ENCODE measurements at regions not wholly inside any gene's neighbourhood (a gene's known extent, or its start where the extent isn't known, plus 50 kb on each side); places are given as distances from the start of the nearest gene placed in this dataset.

DNA sequence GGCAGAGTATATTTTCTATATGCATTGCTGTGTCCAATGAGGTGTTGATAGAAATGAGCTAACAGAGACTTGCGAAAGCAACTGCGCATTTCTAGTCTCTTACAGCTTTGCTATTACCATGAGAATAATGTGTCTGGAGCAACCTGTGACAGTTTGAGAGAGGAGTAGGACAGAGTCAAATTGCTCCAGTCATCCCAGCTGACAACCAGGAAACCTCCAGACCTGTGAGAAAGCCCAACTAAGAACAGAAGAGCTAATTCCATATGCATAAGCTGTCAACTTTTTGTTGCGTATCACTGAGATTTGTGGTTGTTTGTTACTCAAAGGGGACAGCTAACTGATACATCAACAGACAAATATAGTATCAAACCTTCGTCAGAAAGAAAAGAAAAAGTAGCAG is 354.1 kb upstream of the LRRC7 start:
- Histone ChIP-seq H3K36me3 (replicated peaks in 1 of 2; ENCODE audit: control insufficient read depth in 1 of 2, insufficient read depth in 2 of 2, low read length in 1 of 2) (no peaks in the 10 kb centered on the region), H3K4me2 (no peak overlapping the region)
- CTCF ChIA-PET: no interaction called here

More for the DNA sequence above, 354.1 kb upstream of the LRRC7 start:
- Histone ChIP-seq H3K4me3 (ENCODE audit: low read depth in 2 of 2, low read length in 1 of 2) (no peak overlapping the region), H3K79me2 (ENCODE audit: insufficient read depth) (no peaks in the 10 kb centered on the region), H3K27me3 (ENCODE audit: insufficient read depth) (no peaks in the 10 kb centered on the region), H3F3A (replicated peaks; ENCODE audit: insufficient read depth) (no peaks in the 10 kb centered on the region), H3K9me2 (no peaks in the 10 kb centered on the region), H4K20me1 (ENCODE audit: insufficient read depth) (no peaks in the 10 kb centered on the region), H2AFZ (ENCODE audit: low read depth) (no peak overlapping the region), H3K9ac (no peak overlapping the region), H3K27ac (ENCODE audit: low read depth in 2 of 2, low read length in 1 of 2) (no peak overlapping the region), H3K4me1 (ENCODE audit: control insufficient read depth in 1 of 2, insufficient read depth in 2 of 2, low read depth in 1 of 2, low read length in 1 of 2) (no peaks in the 10 kb centered on the region), H3K9me3 (no peaks in the 10 kb centered on the region)
- WGBS (ENCODE audit: low lambda C conversion rate): 65% methylated on average over 4 of the region's 4 CpGs
- no peak for DNase-seq
- TF ChIP-seq EP300 (IDR thresholded peaks at IDR 0.05; ENCODE audit: borderline replicate concordance in 1 of 2, low read depth in 1 of 2, low read length in 1 of 2): no peak
- TF ChIP-seq NFIC (IDR thresholded peaks at IDR 0.05; ENCODE audit: borderline replicate concordance): no peak
- TF ChIP-seq, protein P1, sequence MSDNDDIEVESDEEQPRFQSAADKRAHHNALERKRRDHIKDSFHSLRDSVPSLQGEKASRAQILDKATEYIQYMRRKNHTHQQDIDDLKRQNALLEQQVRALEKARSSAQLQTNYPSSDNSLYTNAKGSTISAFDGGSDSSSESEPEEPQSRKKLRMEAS (IDR thresholded peaks at IDR 0.05; ENCODE audit: low read depth): no peak
- TF ChIP-seq RFX5 (IDR thresholded peaks at IDR 0.05; ENCODE audit: low read length): no peak
- TF ChIP-seq, protein P2, sequence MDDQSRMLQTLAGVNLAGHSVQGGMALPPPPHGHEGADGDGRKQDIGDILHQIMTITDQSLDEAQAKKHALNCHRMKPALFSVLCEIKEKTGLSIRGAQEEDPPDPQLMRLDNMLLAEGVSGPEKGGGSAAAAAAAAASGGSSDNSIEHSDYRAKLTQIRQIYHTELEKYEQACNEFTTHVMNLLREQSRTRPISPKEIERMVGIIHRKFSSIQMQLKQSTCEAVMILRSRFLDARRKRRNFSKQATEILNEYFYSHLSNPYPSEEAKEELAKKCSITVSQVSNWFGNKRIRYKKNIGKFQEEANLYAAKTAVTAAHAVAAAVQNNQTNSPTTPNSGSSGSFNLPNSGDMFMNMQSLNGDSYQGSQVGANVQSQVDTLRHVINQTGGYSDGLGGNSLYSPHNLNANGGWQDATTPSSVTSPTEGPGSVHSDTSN (IDR thresholded peaks at IDR 0.05): no peak
- no peak for TF ChIP-seq EZH2phosphoT487 (IDR thresholded peaks at IDR 0.05; ENCODE audit: borderline replicate concordance, low read depth)
- TF ChIP-seq, protein P3, sequence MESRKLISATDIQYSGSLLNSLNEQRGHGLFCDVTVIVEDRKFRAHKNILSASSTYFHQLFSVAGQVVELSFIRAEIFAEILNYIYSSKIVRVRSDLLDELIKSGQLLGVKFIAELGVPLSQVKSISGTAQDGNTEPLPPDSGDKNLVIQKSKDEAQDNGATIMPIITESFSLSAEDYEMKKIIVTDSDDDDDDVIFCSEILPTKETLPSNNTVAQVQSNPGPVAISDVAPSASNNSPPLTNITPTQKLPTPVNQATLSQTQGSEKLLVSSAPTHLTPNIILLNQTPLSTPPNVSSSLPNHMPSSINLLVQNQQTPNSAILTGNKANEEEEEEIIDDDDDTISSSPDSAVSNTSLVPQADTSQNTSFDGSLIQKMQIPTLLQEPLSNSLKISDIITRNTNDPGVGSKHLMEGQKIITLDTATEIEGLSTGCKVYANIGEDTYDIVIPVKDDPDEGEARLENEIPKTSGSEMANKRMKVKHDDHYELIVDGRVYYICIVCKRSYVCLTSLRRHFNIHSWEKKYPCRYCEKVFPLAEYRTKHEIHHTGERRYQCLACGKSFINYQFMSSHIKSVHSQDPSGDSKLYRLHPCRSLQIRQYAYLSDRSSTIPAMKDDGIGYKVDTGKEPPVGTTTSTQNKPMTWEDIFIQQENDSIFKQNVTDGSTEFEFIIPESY (IDR thresholded peaks at IDR 0.05; ENCODE audit: borderline replicate concordance, low read depth): no peak
- TF ChIP-seq, protein P4, sequence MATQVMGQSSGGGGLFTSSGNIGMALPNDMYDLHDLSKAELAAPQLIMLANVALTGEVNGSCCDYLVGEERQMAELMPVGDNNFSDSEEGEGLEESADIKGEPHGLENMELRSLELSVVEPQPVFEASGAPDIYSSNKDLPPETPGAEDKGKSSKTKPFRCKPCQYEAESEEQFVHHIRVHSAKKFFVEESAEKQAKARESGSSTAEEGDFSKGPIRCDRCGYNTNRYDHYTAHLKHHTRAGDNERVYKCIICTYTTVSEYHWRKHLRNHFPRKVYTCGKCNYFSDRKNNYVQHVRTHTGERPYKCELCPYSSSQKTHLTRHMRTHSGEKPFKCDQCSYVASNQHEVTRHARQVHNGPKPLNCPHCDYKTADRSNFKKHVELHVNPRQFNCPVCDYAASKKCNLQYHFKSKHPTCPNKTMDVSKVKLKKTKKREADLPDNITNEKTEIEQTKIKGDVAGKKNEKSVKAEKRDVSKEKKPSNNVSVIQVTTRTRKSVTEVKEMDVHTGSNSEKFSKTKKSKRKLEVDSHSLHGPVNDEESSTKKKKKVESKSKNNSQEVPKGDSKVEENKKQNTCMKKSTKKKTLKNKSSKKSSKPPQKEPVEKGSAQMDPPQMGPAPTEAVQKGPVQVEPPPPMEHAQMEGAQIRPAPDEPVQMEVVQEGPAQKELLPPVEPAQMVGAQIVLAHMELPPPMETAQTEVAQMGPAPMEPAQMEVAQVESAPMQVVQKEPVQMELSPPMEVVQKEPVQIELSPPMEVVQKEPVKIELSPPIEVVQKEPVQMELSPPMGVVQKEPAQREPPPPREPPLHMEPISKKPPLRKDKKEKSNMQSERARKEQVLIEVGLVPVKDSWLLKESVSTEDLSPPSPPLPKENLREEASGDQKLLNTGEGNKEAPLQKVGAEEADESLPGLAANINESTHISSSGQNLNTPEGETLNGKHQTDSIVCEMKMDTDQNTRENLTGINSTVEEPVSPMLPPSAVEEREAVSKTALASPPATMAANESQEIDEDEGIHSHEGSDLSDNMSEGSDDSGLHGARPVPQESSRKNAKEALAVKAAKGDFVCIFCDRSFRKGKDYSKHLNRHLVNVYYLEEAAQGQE (IDR thresholded peaks at IDR 0.05; ENCODE audit: low read depth, low read length): no peak
- TF ChIP-seq YY1 (IDR thresholded peaks at IDR 0.05; ENCODE audit: low read depth): no peak
- no peak for TF ChIP-seq MEF2A (IDR thresholded peaks at IDR 0.05; ENCODE audit: borderline replicate concordance, low read depth)
- no peak for TF ChIP-seq ELF1 (IDR thresholded peaks at IDR 0.05)
- no peak for TF ChIP-seq RAD21 (IDR thresholded peaks at IDR 0.05; ENCODE audit: low read length)
- no peak for TF ChIP-seq NRF1 (IDR thresholded peaks at IDR 0.05; ENCODE audit: low read depth, low read length)
- no peak for TF ChIP-seq POLR2AphosphoS5 (IDR thresholded peaks at IDR 0.05; ENCODE audit: low read depth, low read length)
- TF ChIP-seq RXRA (IDR thresholded peaks at IDR 0.05; ENCODE audit: borderline replicate concordance, low read depth): no peak
- TF ChIP-seq, protein P5, sequence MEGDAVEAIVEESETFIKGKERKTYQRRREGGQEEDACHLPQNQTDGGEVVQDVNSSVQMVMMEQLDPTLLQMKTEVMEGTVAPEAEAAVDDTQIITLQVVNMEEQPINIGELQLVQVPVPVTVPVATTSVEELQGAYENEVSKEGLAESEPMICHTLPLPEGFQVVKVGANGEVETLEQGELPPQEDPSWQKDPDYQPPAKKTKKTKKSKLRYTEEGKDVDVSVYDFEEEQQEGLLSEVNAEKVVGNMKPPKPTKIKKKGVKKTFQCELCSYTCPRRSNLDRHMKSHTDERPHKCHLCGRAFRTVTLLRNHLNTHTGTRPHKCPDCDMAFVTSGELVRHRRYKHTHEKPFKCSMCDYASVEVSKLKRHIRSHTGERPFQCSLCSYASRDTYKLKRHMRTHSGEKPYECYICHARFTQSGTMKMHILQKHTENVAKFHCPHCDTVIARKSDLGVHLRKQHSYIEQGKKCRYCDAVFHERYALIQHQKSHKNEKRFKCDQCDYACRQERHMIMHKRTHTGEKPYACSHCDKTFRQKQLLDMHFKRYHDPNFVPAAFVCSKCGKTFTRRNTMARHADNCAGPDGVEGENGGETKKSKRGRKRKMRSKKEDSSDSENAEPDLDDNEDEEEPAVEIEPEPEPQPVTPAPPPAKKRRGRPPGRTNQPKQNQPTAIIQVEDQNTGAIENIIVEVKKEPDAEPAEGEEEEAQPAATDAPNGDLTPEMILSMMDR (IDR thresholded peaks at IDR 0.05): no peak
- TF ChIP-seq GATA2 (CRISPR knock-in tag; IDR thresholded peaks at IDR 0.05): no peak
- POLR2A ChIA-PET: no interaction called here

Data from SK-N-SH (cell line).